T47D (cell line): ENCODE measurements at regions not wholly inside any gene's neighbourhood (a gene's known extent, or its start where the extent isn't known, plus 50 kb on each side); places are given as distances from the start of the nearest gene placed in this dataset.

Experiments
- DNase-seq, 2 experiments: peaks; one replicate each; pipeline versions ENCODE4 v3.0.0 to v3.0.0-alpha.2; 2011 to 2012; ENCODE audit warnings: low read depth in 1 of 2, low spot score in 1 of 2
- JUND ChIP-seq: IDR thresholded peaks from 2 replicates; pipeline ENCODE4 v1.6.1; 2012; ENCODE audit warnings: low read depth
- in situ Hi-C: cut with HindIII; loops from 2 replicates; pipeline ENCODE4 v1.10.0; 2016; ENCODE audit warnings: low sequenced_read_pairs, low pct_unique_long_range_greater_than_20kb

- no peak for DNase-seq
- no peak for TF ChIP-seq JUND
- in situ Hi-C loops: no loop called here
Measured at GRCh38 chr1:200478239-200478623, 68.4 kb upstream of the ZNF281 start.

GRCh38 chr1:200474633-200475032, 64.8 kb upstream of the ZNF281 start:
- no peak for TF ChIP-seq JUND
- DNase-seq: no peak
- in situ Hi-C loops: no loop called here

- TF ChIP-seq JUND: no peak
- DNase-seq: no peak
- in situ Hi-C loops: no loop called here
Measured at GRCh38 chr1:200473698-200474371, 64.0 kb upstream of the ZNF281 start.

GRCh38 chr1:200471739-200472138, 61.9 kb upstream of the ZNF281 start:
- DNase-seq: no peak
- in situ Hi-C loops: no loop called here
- no peak for TF ChIP-seq JUND

GRCh38 chr1:200468264-200469001, 58.6 kb upstream of the ZNF281 start:
- no peak for TF ChIP-seq JUND
- DNase-seq: no peak
- in situ Hi-C loops: no loop called here

- no peak for TF ChIP-seq JUND
- no peak for DNase-seq
- in situ Hi-C loops: no loop called here
Measured at GRCh38 chr1:200464784-200465400, 55.1 kb upstream of the ZNF281 start.
